Stimulated activated CD8-positive, alpha-beta memory T cell treated with anti-CD3 and anti-CD28 coated beads, Interleukin-7, amount 100 ng/mL, for 24 hours (primary cell): ENCODE measurements at regions not wholly inside any gene's neighbourhood (a gene's known extent, or its start where the extent isn't known, plus 50 kb on each side); places are given as distances from the start of the nearest gene placed in this dataset.

Experiments
- DNase-seq: peaks from one replicate; pipeline ENCODE4 v3.0.0-alpha.2; 2020; ENCODE audit warnings: low read depth

GRCh38 chrX:134747006-134747405 is 50.0 kb downstream of the PABIR2 start:
- no peak for DNase-seq

GRCh38 chrX:134746410-134746785 is 50.6 kb downstream of the PABIR2 start:
- DNase-seq = no peak

DNA sequence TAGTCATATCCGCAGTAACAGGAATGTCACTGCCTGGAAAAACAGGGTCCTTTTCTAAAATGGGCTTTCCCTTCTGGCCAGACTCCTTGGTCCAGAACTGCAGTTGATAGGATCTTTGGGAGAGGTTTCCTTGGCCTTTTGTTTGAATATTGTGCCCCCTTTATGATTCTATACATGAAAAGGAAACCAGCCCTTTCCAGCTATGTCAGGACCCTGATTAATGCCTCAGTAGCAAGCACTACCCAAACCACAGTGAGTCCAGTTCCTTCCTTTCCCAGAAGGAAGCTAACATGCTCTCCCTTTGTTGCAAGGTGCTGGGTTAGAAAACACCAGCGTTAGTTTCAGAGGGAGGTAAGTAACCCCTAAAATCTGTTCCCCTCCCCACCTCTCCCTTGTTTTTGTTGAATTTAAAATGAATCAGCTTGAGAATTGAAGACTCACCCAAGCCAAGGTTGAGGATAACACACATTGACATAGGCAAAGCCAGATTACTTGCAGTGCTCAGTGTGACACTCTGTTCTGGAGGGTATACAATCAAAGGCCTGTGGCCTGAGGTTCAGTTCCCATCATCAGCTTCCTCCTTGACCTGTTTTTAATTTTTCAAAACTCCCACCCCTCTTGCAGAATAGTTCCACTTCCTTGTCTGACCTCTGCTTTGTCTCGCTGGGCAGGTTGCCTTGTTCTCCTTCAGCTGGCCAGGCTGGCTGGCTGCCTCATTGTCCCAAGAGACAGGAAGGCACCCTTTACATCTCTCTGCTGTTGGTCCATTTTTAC is 51.2 kb downstream of the PABIR2 start:
- no peak for DNase-seq

GRCh38 chrX:134743091-134743490 is 53.9 kb downstream of the PABIR2 start:
- DNase-seq = no peak

GRCh38 chrX:134742573-134742972 is 54.4 kb downstream of the PABIR2 start:
- DNase-seq = no peak

- DNase-seq = no peak
Observed at GRCh38 chrX:134741746-134742145, 55.3 kb downstream of the PABIR2 start.

DNA sequence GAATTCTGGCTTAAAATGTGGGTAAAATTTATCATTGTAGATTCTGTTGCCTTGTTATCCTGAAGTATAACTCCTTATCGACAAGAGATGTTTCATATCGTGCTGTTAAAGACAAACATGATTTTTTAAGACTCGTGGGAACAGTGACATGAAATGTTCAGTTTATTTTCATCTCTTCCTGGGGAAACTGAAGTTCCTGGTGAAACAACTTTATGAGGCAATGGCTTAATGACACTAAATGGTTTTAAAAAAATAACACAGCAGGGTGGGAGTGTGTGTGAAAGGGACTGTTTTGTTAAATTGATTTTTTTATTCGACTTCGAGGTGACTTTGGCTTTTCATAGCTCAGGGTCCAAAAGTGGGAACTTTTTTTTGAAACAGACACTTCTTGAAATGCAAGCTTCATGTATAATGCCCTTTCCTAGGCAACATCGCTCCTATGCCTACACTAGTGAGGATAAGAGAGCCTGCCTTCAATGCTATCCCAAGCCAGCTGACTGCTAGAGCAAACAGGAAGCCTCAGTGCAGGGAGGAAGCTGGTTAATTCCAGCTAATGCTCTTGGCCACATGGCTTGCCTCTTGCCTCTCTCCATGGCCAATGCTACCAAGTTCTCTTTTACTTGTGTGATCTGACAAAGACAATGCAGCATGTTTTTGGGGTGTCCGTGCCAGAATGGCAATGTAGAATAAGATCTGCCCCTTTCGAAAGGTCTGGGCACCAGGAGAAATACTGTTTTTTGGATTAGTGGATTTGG is 57.8 kb downstream of the PABIR2 start:
- DNase-seq = no peak

DNA sequence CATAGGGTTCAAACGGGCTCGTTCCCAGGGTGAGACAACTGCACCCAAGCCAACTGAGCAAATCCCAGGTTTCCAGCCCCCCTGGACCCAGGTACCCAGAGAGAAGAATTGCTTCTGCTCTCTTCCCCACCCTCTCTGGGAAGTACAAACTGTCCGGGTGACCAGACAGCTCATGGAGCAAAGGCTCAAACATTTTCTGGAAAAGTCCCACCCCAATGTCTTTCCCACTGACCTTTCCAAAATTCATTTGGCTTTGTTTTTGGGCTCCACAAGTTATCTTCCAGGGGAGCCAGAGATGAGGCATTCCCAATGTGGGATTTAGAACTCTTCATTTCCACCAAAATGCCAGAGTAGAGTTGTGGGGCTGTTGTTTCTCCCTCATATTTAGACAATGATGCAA is 58.6 kb downstream of the PABIR2 start:
- no peak for DNase-seq

- DNase-seq = no peak
Observed at GRCh38 chrX:134737721-134738369, 59.2 kb downstream of the PABIR2 start.

- DNase-seq = no peak
Observed at GRCh38 chrX:134737061-134737460, 59.9 kb downstream of the PABIR2 start.

GRCh38 chrX:134736356-134736755 is 60.6 kb downstream of the PABIR2 start:
- DNase-seq = no peak

DNA sequence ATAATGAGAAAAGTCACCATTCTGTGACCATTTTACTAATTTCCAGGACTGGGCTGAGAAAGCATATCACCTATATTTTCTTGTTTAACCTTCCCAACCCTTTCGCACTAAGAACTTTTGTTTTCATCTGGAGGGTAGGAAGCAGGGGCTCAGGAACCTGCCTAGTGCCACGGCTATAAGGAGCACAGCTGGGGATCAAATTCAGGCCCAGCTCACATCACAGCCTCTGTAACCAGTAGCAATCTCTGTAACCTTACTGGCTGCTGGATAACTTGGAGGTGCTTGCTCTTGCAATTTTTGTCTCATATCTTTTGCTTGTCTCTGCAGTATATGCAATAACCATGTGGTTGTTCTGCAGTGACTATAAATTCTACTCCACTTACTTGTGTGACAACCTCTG is 62.0 kb downstream of the PABIR2 start:
- no peak for DNase-seq

- no peak for DNase-seq
Observed at GRCh38 chrX:134734466-134734952, 62.5 kb downstream of the PABIR2 start.

DNA sequence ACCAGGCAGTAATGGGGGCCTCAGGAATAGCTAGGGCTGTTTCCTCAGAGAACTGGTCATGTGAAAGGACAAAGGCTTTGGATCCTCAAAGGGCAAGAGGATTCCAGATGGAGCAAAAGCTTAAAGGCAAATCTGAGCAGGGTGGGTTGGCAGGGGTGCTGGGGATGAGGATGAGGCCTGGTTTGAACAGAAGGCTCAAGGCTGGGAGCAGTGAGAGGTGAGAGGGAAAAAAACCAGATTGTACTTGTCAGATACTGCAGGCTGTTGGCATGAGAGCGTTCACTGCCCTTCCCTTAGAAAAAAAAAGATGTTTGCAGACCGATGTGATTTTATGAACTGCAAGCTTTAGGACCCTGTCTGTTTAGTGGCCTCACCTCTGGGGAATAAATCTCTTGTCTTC is 63.4 kb downstream of the PABIR2 start:
- no peak for DNase-seq

DNA sequence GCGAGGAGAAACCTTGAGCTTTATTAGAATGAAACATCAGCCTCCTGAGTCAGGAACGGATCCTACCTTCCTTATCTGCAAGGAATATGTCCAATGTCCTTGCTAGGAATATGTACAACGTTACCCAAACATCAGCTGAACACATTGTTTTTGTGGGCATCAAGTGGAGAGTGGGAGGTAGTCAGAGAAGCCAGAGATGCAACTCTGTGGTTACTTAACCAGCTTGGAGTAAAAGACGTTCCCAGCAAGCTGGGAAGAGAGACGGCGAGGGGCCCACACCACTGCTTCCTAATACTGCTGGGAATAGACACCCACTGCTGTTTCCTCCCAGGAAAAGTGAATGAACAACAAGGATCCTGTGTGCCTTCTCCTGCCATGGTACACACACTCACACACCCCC is 64.3 kb downstream of the PABIR2 start:
- DNase-seq = no peak

GRCh38 chrX:134732152-134732551 is 64.9 kb downstream of the PABIR2 start:
- DNase-seq = no peak

- no peak for DNase-seq
Observed at GRCh38 chrX:134727363-134727762, 69.1 kb upstream of the PLAC1 start.

DNA sequence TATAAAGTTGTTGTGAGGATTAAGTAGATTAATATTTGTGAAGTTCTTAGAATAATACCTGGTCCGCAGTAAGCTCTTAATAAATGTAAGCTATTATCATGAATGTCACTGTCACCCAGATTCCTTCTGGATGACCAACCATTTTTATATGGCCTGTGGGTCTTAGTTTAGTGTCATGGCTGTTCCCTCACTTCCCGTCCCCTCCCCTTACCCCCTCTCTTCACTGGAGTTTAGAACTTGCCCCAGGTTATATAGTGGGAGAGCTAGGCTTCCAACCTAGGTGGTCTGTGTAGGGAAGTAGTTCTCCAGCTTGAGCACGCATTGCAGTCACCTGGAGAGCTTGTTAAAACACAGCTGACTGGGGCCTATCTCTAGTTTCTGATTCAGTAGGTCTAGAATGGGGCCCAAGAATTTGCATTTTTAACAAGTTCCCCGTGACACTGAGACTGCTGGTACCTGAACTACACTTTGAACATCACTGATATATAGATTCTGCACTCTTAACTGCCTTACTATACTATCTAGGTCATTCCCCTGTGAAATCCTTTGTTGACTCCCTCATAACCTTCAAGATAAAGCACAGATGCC is 66.9 kb upstream of the PLAC1 start:
- DNase-seq = no peak

DNA sequence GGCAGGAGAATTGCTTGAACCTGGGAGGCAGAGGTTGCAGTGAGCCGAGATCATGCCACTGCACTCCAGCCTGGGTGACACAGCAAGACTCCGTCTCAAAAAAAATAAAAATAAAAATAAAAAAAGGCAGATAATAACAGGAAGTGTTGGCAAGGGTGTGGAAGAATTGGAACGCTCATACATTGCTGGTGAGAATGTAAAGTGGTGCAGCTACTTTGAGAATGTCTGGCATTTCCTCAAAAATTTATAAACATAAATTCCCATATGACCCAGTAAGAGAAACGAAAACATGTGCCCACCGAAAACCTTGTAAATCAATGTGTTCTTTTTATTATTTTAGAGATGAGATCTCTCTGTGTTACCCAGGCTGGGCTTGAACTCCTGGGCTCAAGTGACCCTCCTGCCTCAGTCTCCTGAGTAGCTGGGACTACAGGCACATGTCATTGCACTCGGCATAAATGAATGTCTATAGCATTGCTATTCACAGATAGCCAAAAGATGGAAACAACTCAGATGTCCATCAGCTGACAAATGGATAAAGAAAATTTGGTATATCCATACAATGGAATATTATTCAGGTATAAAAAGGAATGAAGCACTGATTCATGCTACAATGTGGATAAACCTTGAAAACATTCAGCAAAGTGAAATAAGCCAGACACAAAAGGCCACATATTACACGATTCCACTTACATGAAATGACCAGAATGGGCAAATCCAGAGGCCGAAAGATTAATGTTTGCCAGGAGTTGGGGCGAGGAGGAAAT is 63.7 kb upstream of the PLAC1 start:
- DNase-seq = no peak

DNA sequence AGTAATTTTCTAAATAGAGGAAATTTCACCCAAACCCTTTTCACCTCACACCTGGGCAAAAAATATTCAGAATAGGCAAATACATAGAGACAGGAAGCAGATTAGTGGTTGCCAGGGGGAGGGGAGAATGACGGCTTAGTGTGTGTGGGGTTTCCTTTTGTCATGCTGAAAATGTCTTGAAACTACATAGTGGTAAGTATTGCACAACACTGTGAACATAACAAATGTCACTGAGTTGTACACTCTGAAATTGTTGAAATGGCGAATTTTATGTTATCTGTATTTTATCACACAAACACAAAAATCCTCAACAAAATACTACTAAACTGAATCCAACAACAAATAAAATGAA is 60.7 kb upstream of the PLAC1 start:
- DNase-seq = peak; percentile 2

GRCh38 chrX:134718105-134718965 is 60.1 kb upstream of the PLAC1 start:
- no peak for DNase-seq
